ENCODE measurements at regions not wholly inside any gene's neighbourhood (a gene's known extent, or its start where the extent isn't known, plus 50 kb on each side); places are given as distances from the start of the nearest gene placed in this dataset.
A peak's percentile ranks its signal among the peaks of the same experiment; 100 is the strongest.
"Not testable (repeated sequence)": the region's sequence is repeated elsewhere in the genome, so short reads cannot be mapped to it uniquely, and the experiment has no call there.

DNA sequence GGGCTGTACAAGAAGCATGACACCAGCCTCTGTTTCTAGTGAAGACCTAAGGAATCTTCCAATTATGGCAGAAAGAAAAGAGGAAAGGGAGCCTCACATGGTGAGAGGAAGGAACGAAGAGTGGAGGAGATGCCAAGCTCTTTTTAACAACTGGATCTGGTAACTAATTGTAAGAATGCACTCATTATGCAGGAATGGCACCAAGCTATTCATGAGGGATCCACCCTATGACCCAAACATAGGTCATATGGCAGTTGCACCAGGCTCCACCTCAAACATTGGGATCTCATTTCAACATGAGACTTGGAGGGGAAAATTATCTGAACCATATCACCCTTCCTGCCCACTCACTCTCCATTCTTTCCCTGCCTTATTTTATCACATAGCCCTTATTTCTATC lies 496.0 kb upstream of the SPTLC3 start:
- no peak for DNase-seq

DNA sequence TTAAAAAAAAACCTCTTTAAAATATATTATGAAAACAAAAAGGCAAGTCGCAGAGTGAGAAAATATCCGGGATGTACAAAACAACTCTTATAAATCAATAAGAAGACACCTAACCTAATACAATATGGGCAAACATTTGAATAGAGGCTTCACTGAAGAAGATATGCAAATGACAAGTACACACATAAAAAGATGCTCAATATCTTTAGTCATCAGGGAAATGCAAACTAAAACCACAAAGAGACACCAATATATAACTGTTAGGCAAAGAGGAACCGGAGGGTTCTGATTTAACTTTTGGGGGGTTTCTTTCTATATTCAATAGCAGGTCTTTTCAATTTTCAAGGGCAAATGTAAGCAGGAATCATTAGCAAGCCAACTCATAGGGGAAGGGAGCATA lies 480.7 kb upstream of the SPTLC3 start:
- DNase-seq: no peak

DNA sequence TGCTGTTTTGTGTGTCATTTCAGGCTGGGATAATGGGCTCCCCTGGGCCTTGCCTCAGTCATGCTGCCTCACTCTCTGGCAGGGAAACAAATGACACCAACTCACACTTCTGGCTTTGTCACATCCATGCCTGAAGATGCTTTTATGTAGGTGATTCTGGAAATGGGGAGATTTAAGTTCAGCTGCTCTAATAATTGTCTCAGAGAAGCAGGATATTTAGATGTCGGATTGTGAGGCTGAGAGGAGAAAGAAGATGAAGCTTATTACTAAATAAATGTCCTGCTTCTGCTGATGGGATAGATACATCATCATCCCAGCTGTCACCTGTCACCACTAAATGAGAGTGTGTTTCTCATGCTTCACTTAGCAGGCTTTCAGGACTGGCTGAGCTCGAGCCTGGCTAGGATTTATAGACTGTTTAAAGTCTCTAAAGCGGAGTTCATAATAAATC lies 480.2 kb upstream of the SPTLC3 start:
- DNase-seq: no peak

DNA sequence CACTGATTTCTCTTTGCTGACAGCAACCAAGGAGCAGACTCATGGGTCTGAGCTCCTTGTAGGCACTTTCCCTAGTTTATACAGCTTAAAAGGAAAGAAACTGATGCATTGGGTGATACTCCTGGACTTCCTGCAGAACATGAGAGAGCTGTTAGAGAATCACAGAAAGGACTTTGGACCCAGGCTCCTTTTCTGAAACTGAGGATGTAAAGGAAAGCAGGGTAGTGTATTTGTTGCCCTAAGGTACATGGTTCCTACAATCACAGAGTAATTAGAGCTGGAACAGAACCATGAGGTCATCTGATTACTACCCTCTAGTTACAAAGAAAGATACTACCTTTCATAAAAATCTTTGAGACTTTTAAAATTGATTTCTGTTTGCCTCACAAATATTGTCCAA lies 477.1 kb upstream of the SPTLC3 start:
- no peak for DNase-seq

DNA sequence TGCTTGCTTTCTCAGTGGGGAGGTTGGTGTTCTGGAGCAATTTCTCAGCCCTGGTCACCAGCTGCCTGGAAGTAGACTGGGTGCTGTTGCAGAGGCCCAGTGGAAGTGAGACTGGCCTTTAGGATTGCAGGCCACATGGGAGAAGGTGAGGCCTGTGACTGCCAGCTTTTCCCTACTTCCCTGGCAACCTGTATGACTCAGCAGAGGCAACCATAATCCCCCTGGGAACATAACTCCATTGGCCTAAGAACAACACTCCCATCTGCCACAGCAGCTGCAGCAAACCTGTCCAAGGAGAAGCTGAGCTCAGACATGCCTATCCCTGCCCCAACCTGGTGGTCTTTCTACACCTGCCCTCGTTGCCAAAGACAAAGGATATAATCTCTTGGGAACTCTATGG lies 473.5 kb upstream of the SPTLC3 start:
- no peak for DNase-seq

DNA sequence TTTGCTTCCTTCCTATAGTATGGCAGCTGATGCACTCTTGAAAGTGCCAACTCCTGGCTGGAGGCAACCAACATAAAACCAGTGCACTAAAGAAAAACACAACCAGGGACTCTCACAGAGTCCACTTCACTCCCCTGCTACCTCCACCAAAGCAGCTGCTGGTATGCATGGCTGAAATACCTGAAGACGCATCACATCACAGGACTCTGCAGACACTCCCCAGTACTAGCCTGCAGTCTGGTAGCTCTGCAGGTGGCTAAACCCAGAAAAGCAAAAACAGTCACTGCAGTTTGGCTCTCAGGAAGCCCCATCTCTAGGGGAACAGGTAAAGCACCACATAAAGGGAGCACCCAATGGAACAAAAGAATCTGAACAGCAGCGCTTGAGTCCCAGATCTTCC lies 473.0 kb upstream of the SPTLC3 start:
- no peak for DNase-seq

DNA sequence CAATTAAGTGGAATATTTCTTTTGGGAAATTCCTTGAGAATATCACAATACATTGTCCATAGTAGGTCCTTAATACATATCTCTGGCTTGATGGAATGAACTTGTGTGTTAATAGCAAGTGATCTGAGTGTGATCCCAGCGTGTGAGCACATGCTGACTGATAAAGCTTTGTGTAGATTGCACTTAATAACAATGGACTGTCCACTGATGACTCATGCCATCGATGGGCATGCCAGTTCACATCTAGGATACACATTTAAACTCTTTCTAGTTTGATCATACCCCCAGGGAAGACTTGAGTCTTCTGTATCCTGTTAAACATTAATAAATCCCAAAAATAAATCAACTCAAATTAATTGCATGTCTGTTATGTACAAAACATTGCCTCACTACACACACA lies 454.3 kb upstream of the SPTLC3 start:
- no peak for DNase-seq

DNA sequence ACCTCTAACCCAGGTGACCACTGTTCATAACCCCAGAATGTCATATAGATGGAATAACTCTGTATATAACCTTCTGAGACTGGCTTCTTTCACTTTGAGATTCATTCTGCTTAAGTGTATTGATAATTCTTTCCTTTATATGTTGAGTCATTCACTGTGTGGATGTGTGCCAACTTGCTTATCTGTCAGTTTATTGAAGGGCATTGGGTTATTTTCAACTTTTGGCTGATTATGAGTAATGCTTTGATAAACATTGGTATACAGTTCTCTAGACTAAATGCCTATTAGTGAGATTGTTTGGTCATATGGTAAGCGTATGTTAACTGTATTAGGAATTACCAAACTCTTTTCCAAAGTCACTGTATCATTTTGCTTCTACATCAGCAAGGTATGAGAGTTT lies 453.4 kb upstream of the SPTLC3 start:
- no peak for DNase-seq

DNA sequence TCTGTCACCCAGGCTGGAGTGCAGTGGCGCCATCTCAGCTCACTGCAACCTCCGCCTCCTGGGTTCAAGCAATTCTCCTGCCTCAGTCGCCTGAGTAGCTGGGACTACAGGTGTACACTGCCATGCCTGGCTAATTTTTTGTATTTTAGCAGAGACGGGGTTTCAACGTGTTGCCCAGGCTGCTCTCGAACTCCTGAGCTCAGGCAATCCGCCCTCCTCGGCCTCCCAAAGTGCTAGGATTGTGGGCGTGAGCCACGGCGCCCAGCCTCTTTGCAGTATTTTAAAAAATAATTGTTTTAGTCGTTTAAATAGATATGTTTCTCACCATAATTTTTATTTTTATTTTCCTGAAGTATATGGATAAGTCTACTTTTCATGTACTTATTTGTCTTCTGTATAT lies 452.9 kb upstream of the SPTLC3 start:
- DNase-seq: not testable (repeated sequence)

DNA sequence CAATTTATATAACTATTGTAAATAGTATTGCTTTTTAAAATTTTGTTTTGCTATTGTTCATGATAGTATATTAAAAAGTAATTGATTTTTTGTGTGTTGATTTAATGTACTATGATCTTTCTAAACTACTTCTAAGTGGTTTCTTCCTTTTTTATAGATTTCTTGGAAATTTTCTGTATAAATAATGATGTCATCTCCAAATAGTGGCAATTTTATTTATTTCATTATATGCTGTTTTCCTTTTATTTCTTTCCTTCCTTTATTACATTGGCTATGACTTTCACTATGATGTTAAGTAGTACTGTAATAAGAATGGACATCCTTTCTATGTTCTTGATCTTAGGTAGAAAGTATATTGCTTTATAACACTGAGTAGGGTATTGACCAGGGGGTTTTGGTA lies 451.5 kb upstream of the SPTLC3 start:
- no peak for DNase-seq

DNA sequence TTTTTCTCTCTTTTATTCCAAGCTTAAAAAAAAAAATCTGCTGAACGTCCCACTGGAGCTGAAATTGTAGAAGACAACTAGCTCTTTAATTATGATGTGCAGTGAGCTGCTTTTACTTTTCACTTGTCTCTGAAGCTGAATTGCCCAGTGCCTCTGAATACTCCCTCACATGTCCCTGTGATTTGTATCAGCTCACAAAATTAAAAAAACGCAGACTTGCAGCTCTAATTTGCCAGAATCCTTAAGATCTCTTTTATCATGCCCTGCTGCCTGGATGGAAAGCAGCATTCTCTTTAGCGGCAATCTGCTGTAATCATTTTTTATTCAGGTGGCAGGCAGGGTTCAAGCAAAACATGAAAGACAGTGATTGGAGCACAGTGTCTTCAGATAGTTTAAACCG lies 443.8 kb upstream of the SPTLC3 start:
- DNase-seq: no peak

DNA sequence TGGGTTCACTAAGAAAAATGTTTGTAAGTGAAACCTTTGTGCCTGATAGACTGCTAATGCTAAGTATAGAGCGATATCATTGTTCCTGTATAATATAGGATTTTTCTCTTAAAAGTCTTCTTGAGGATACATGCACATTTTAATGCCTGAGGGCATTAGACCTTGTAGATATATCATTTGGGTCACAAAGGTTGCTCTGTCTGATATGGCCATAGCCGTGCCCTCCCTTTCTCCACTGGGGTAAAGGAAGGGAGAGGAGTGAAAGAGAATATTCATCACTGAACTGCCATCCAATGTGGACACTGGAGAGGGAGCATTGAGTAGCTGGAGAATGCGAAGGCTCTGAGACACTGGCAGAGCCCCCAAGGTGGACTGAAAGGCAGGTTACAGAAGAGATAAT lies 442.2 kb upstream of the SPTLC3 start:
- DNase-seq: no peak

DNA sequence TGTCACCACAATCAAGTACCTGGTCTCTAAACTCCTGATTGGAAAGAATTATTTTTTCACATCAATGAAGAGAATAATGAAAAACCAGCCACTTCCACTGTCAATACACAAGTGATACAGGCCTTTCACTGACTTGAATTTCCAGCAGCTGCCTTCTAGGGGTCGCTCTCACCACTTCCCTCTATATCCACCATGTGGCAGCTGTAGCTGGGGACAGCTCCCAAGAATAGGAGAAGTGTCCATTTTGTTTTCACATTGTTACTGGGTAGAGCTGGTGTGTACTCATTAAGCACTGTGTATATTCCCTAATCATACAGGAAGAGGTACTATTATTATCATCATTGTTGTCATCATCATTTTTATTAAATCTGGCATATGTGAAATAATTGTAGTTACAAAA lies 438.4 kb upstream of the SPTLC3 start:
- no peak for DNase-seq

DNA sequence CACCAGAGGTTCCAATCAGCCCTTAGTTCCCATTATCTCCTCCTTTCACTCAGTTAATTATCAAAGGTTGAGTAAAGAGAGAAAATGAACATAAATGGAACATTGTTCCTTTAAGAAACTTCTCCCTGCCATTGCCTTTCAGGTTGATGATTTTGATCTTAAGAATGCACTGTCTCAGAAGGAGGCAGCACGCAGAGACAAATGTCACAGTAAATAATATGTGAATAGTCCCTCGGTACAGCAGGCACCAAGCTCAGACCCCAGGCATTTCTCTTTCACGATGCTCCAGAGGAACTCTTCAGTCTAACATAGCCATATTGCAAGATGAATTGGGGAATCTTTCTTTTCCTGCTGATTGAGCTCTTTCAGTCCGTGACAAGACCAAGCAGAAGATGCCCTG lies 435.3 kb upstream of the SPTLC3 start:
- DNase-seq: no peak

DNA sequence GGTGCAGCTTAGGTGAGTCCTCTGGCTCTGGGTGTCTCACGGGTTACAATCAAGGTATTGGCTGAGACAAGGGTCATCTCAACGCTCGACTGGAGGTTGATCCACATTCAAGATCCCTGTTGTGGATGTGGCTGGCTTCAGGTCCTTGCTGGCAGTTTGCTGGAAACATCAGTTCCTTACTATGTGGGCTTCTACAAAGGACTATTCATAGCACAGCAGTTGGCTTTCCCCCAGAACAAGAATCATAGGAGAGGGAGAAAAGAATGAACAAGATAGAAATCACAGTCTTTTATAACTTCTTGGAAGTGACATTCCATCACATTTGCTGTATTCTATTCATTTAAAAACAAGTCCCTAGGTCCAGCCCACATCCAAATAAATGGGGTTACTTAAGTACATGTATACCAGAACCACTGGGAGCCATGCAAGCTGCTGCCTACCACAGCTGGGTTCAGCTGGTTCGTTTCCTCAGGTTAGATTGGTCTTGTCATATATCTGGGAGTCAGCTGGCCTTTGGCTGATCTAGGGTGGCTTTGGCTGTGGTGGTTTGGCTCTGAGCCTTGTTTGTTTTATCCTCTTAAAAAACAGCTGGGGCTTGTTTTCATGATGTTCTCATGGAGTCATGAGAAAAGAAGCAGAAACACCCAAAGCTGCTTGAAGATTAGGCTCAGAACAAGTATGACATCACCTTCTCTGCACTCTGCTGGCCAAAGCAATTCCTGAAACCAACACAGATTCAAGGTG lies 433.2 kb upstream of the SPTLC3 start:
- DNase-seq: peak; percentile 20

DNA sequence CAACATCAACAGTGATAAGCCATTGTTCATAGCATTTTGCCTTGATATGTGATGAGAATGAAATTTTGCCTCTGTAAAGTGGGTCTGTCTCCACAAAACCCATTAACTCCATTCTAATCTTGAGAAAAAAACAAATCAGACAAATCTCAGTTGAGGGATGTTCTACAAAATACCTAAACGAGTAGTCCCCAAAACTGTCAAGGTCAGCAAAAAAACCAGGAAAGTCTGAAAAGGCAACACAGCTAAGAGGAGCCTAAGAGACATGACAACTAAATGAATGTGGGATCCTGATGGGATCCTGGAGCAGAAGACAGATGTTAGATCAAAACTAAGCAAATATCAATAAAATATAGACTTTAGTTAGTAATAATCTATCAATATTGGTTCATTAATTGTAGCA lies 431.6 kb upstream of the SPTLC3 start:
- no peak for DNase-seq

DNA sequence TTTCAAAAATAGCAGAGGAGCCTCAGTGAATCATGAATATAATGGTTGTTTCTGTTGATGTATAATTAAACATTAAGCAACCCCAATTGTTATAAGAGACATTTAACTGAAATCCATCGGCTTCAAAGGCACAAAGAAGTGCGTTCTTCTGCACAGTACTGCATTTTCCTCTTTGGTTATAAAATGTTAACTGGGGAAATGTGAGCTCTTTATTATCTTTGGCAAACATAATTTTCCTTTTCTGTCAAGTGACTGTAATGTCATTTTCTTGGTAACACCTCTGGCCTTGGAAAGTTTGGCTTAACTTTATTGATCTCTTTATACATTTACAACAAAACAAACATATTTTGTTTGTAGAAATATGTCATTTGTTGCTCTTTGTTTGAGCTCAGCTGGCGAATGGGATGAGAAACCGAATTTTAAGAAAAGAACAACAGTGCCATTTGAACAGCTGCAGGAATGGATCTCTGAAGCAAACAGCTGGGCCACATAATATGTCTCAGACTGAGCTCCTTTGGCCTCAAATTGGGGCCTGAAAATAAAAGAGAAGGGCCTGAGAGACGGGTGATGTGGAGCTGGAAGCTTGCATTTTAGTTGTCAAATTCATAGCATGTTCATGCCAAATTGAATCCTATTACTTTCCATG lies 427.0 kb upstream of the SPTLC3 start:
- no peak for DNase-seq

DNA sequence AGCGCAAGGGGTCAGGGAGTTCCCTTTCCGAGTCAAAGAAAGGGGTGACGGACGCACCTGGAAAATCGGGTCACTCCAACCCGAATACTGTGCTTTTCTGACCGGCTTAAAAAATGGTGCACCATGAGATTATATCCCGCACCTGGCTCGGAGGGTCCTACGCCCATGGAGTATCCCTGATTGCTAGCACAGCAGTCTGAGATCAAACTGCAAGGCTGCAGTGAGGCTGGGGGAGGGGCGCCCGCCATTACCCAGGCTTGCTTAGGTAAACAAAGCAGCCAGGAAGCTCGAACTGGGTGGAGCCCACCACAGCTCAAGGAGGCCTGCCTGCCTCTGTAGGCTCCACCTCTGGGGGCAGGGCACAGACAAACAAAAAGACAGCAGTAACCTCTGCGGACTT lies 426.1 kb upstream of the SPTLC3 start:
- not testable (repeated sequence) for DNase-seq

DNA sequence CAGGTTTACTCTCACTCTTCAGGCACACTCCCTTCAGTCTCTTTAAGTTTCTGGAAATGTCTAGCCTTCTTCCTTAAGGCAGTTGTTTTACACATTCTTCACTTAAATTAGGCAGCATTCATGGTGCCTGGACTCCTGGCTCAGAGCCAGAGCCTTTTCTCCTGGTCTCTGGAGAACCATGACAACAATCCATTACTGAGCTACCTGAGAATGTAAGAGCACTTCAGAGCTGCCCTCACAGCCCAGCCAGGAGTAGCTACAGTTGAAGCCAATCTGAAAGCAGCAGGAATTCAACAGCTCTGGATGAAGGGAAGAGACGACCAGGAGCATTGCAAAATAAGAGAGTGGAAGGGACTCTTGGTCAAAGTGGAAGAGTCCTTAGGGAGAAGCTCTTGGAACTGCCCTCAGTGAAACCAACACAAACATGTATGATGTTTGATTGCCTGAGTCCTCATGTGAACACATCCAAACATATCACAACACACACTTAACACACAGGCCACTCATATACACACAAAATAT lies 416.8 kb upstream of the SPTLC3 start:
- DNase-seq: peak; percentile 95

DNA sequence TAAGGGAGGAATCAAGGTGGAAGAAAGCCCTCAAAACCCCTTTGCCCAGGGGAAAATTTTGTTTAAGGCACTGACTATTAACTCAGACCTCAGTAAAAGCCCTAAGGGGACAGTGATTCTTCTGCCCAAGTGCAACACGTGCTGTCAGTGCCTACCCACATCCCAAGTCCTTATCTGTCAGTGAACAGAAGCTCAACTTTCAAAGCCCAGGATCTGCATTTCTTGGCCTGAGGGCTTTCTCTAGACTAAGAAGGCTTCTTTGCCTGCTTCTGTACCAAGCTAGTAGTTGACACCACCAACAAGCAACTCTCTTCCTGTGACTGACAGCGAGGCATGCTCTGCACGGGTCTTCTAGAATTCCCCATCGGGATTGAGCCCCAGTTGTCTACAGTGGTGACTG lies 416.0 kb upstream of the SPTLC3 start:
- DNase-seq: no peak

DNA sequence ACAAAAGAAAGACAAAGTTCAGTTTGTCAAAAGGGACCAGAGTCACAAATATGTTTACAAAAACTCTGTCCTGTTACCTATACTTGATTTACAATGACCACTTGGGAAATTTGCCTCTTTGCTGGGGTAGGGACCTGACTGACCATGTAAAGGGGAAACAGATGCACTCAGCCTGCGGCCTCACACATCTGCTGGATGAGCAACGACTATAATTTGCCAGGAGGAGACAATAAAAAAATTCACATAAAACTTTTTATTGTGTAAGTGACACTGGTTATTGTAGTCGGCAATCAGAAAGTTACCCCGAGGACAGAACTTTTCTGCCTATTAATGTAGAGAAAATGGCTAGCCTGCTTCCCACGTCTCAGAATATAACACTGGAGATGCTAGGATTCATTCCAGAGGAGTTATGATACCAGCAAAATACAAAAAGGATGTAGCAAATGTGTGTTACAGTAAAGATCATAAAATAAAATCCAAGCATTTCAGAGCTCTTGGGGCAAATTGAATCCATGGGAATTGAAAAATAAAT lies 415.4 kb upstream of the SPTLC3 start:
- DNase-seq: no peak

DNA sequence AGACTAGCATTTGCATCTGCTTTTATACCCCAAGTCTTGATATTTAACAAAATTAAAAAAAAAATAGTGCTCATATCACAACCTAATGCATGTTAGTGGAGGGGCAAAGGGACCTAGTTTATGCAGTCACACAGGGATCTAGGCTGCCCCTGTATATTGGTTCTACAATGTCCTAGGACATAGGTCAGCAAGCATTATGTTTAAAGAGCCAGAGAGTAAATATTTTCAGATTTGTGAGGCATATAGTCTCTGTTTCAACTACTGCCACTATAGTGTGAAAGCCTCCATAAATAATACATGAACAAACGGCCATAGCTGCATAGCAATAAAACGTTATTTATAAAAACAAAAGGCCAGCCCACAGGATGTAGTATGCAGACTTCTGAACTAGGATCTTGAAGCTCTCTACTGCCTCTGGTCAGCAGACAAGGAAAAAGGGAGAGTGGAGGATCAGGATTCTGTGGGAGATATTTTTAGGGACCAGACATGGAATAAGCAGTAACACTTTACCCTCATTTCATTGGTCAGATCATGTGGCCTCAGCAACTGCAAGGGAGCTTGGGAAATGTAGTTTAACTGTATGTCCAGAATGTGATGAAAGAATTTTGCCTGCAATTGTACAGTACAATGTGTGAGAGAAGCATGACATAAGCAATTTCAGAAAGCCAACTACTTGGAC lies 414.2 kb upstream of the SPTLC3 start:
- DNase-seq: no peak

DNA sequence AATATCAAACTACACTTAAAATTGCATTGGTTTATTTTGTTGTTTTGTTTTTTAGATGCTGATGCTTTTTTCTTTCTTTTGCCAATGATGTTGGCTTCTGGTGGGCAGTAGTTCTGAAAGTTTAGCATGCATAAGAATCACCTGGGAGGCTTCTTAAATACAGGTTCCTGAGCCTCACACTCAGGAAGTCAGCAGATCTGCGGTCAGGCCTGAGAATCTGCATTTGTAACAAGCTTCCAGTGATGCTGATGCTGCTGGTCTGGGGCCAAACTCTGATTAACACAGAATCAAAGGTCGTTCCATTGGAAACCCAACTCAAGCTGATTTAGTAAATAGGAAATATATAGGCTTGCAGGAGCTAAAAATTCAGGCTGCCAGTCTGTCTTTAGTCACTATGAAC lies 412.9 kb upstream of the SPTLC3 start:
- no peak for DNase-seq

DNA sequence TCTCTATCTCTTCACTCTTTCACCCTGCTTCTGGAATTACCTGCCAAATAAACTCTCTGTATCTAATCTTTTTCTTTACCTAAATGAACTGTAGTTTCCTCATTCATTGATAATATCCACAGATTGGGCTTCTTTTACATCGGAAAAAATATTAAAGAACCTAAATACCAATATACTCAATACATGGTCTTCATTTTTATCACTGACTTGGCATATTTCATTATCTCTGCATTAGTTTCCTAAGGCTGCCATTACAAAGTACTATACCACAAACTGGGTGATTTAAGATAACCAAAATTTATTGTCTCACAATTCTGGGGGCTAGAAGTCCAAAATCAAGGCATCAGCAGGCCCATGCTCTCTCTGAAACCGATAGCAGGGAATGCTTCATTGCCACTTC lies 411.9 kb upstream of the SPTLC3 start:
- no peak for DNase-seq
